Body of pancreas (tissue), 4 donors: ENCODE measurements at regions not wholly inside any gene's neighbourhood (a gene's known extent, or its start where the extent isn't known, plus 50 kb on each side); places are given as distances from the start of the nearest gene placed in this dataset.

ENCODE experiments used
- CTCF ChIP-seq, 7 experiments: fragments of 450-650 bp in 4 of 7; fragments of 200-600 bp in 3 of 7; sonication (generic) in 3 of 7; IDR thresholded peaks; one replicate each; pipeline ENCODE4 v1.5.1; 2016 to 2019; ENCODE audit warnings: antibody characterized with exemption in 7 of 7
- POLR2A ChIP-seq, 3 donors: fragments of 450-650 bp; IDR thresholded peaks; one replicate each; pipeline ENCODE4 v1.6.1; 2016; ENCODE audit warnings: antibody characterized with exemption in 3 of 3, mild to moderate bottlenecking in 2 of 3

- TF ChIP-seq CTCF (IDR thresholded peaks at IDR 0.05) (no peak), POLR2A (IDR thresholded peaks at IDR 0.05) (no peak)
Measured at GRCh38 chr6:139713424-139713823, 339.0 kb upstream of the CITED2 start.
